ENCODE measurements at regions not wholly inside any gene's neighbourhood (a gene's known extent, or its start where the extent isn't known, plus 50 kb on each side); places are given as distances from the start of the nearest gene placed in this dataset.
A peak's percentile ranks its signal among the peaks of the same experiment; 100 is the strongest.
"Not testable (repeated sequence)": the region's sequence is repeated elsewhere in the genome, so short reads cannot be mapped to it uniquely, and the experiment has no call there.

- DNase-seq (ENCODE audit: low spot score), result no peak
Observed at GRCh38 chr4:183816077-183816476, 89.0 kb upstream of the STOX2 start.

GRCh38 chr4:183816882-183817509, 88.1 kb upstream of the STOX2 start:
- DNase-seq (ENCODE audit: low spot score), result no peak

GRCh38 chr4:183818591-183818990, 86.5 kb upstream of the STOX2 start:
- not testable (repeated sequence) for DNase-seq (ENCODE audit: low spot score)

GRCh38 chr4:183821076-183821853, 83.8 kb upstream of the STOX2 start:
- no peak for DNase-seq (ENCODE audit: low spot score)

GRCh38 chr4:183823434-183823833, 81.7 kb upstream of the STOX2 start:
- no peak for DNase-seq (ENCODE audit: low spot score)

DNA sequence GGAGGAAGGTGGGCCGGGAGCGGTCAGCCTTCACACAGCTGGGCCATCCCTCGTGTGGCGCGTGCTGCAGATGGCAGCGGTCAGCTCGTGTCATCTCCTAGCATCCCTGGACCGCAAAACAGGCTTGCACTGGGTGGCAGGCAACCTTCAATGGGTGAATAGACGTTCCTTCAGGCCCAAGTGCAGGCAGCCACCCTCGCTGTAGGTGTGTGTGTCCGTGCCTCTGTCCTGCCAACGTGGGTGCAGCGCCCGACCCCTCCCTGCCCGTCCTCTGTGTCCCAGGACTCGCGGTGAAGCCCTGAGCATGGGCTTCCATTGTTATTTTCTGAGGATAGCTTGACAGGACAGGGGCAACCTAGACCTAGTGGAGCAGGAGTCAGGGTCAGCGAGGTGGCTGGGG, 79.8 kb upstream of the STOX2 start:
- no peak for DNase-seq (ENCODE audit: low spot score)

DNA sequence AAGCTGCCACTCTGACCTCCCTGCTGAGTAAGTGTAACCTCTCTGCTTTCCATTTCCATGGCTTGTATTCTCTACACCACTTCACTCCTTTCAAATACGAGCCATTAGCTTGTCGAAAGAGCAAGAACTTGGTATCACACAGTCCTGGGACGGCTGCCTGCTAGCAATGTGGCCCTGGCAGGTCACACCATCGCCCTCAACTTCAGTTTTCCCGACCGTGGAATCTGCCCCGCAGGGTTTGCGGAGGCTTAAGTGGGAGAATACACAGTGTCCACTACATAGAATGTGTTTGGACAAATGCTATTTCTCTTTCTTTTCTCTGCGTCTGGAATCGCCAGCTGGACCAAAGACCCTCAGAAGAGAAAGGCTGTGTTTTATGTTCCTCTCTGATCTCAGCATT, 78.6 kb upstream of the STOX2 start:
- no peak for DNase-seq (ENCODE audit: low spot score)

GRCh38 chr4:183828125-183828524, 77.0 kb upstream of the STOX2 start:
- DNase-seq (ENCODE audit: low spot score), result peak; percentile 35

DNA sequence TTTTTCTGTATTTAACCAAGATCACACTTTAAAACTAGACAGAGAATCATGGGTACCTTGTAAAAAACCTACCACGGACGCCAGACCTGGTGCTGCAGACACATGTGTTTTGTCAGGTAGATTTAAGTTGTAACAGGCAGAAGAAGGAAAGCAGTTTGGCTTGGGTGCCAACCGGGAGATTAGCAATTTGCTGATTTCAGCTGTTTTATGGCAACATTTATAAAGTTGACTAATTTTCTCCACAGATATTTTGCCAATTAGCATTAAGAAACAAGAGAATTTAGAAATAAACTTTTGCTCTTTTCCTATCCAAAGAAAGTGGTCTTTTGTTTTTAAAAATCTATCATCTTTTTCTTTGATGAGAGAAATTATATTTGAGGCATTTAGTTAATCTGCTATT, 76.3 kb upstream of the STOX2 start:
- DNase-seq (ENCODE audit: low spot score), result no peak

- DNase-seq (ENCODE audit: low spot score), result no peak
Observed at GRCh38 chr4:183830438-183830985, 74.6 kb upstream of the STOX2 start.

DNA sequence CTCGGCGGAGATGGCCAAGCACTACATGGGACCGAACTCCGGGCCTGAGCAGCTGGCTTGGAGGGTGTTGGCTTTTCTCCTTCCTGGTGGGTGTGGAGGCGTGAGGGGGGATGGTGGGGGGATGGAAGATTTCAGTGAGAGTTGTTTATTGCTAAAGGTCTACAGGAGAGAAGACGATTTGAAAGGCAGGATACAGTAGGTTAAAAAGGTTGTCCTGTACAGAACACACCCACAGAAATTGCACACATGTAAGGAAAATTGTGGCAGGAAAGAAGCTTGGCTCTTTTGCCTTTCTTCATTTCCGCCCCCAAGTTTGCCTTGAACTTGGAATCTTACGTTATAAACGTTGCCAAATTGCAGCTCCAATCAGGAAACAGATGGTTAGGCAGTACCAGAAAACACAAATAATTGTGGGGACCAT, 74.1 kb upstream of the STOX2 start:
- no peak for DNase-seq (ENCODE audit: low spot score)

DNA sequence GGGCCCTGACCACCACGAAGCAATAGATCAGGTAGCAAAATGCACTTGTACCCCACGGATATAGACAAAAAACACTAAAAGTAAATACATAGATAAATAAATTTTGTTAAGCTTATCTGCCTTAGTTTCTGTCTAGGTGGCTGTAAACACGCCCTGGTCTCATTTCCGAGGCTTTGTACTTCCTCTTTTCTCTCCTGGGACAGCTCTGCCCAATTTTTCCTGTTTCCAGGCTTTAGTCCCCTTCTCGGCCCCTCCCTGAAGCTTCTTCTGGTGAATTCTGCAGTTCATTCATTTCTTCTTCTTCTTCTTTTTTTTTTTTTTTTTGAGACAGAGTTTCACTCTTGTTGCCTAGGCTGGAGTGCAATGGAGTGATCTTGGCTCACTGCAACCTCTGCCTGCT, 73.4 kb upstream of the STOX2 start:
- no peak for DNase-seq (ENCODE audit: low spot score)

GRCh38 chr4:183832776-183833450, 72.2 kb upstream of the STOX2 start:
- no peak for DNase-seq (ENCODE audit: low spot score)

- no peak for DNase-seq (ENCODE audit: low spot score)
Observed at GRCh38 chr4:183834252-183834651, 70.9 kb upstream of the STOX2 start.

DNA sequence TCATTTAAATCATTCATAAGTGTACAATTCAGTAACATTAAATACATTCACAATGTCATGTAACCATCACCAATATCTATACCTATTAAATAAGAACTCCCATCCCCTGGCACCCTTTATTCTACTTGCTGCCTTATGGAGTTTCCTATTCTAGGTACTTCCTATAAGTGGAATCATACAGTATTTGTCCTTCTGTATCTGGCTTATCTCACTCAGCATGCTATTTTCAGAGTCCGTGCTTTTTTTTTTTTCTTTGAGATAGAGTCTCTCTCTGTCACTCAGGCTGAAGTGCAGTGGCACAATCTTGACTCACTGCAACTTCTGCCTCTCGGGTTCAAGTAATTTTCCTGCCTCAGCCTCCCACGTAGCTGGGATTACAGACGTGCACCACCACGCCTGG, 67.9 kb upstream of the STOX2 start:
- no peak for DNase-seq (ENCODE audit: low spot score)

- DNase-seq (ENCODE audit: low spot score), result peak; percentile 77
Observed at GRCh38 chr4:183838987-183839712, 66.0 kb upstream of the STOX2 start.

DNA sequence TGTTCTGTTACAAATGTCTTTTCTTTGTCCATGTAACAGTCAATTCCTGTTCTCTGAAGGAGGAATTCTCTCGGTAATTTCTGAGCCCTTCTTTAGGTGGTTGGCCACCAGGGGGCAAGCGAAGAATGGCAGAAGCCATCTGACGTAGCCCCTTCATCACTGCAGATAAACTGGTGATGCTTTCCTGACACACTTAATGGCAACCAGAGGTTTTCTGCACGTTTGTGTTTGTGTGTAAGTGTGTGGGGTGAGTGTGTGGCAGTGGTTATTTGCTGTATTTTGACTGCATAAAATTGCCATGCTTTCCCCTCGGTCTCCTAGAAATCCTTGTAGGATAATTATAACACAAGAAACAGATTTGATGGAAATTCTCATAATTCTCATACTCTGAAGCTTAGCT, 64.8 kb upstream of the STOX2 start:
- peak; percentile 94 for DNase-seq (ENCODE audit: low spot score)

- DNase-seq (ENCODE audit: low spot score), result no peak
Observed at GRCh38 chr4:183841001-183841400, 64.1 kb upstream of the STOX2 start.

GRCh38 chr4:183842129-183842528, 63.0 kb upstream of the STOX2 start:
- DNase-seq (ENCODE audit: low spot score), result no peak

DNA sequence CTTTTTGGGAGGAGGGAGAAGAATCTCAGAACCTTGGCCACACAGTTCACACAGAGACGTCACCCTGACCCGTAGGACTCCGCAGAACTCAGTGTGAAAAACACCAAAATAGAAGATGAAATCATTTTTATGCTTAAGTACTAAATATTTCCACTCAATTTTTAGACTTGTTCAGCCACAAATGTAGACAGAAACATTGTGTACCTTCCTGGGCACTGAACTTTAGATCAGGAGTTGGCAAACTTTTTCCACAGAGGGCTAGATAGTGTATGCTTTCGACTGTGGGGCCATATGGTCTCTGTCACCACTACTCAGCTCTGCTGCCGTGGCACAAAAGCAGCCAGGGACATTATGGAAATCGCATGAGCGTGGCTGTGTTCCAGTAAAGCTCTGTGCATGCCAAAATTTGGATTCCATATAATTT, 61.8 kb upstream of the STOX2 start:
- no peak for DNase-seq (ENCODE audit: low spot score)

- no peak for DNase-seq (ENCODE audit: low spot score)
Observed at GRCh38 chr4:183846951-183847350, 58.2 kb upstream of the STOX2 start.

- DNase-seq (ENCODE audit: low spot score), result no peak
Observed at GRCh38 chr4:183848805-183849204, 56.3 kb upstream of the STOX2 start.

All from Ammon's horn (tissue), 1 donor.